ENCODE measurements at regions not wholly inside any gene's neighbourhood (a gene's known extent, or its start where the extent isn't known, plus 50 kb on each side); places are given as distances from the start of the nearest gene placed in this dataset.

DNA sequence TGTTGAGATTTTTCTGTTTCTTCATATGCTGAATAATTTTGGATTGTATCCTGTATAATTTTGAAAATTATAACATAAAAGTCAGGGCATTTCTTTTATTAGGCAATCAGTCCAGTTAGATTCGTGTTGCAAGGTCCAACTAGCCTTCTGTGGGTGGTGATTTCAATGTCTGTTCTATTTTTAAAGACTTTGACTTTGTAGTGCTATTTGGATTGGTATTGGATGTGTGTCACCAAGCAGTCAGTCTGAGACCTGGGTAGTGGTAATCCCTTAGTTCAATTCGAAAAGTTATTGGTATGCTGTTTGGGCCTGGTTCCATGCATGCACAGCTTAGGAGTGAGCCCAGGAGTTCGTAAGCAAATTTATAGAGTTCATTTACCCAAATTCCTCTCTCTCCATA is 82.2 kb downstream of the EPDR1 start:
- no peak for DNase-seq

DNA sequence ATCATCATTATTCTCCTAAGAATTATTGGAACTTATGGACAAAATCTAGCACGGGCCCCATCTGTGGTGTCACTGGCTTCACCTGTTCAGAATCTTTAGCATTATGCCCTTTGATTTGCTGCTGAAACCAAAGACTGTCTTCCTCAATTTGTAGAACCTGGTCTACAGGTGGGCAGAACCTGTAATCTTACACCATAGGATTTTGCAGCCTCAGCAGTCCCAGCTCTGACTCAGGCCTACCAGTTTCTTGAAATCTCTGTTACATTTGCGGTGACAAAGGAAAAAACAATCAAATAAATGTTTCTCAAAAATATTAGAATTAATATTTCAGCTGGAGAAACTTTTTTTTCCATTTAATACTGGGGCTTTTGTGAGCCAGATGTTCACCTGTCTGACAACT is 86.1 kb downstream of the EPDR1 start:
- DNase-seq = no peak

DNA sequence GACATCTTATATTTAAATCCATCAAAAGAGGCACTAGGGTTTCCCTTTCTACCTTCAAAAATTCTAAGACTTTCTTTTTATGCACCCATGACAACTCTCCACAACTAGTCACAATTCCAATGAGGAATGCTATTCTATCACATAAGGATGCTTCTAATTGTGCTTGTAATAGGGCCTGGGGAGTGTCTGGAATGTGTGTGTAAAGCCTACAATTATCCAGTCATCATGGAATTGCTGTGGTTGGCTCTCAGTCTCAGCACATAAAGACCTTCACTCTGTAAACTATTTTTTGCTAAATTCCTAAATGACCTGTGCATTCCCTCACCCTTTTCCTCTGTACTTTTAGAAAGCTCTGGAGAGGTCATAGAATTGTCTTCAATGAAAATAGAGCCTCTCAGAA is 86.7 kb downstream of the EPDR1 start:
- no peak for DNase-seq

- no peak for DNase-seq
Observed at GRCh38 chr7:38013246-38013645, 92.8 kb downstream of the EPDR1 start.

DNA sequence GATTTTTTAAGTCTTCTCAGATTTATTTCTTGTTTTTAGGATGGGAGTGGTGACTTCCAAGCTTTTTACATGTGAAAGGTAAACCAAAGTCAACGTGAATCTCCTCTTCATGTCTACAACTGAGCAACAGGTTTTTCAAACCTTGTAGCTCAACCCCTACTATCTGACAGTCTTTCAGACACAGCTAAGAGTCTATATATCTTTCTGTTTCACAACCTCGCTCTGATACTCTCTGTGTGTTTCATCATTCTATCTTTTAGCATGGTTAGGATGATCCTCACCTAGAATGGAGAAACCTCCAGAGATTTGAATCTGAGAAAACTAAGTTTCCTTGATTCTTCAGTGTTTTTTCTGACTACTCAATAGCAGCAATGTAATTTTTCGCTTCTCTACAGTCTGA is 96.1 kb downstream of the EPDR1 start:
- no peak for DNase-seq

- DNase-seq = no peak
Observed at GRCh38 chr7:38017320-38017719, 96.9 kb downstream of the EPDR1 start.

DNA sequence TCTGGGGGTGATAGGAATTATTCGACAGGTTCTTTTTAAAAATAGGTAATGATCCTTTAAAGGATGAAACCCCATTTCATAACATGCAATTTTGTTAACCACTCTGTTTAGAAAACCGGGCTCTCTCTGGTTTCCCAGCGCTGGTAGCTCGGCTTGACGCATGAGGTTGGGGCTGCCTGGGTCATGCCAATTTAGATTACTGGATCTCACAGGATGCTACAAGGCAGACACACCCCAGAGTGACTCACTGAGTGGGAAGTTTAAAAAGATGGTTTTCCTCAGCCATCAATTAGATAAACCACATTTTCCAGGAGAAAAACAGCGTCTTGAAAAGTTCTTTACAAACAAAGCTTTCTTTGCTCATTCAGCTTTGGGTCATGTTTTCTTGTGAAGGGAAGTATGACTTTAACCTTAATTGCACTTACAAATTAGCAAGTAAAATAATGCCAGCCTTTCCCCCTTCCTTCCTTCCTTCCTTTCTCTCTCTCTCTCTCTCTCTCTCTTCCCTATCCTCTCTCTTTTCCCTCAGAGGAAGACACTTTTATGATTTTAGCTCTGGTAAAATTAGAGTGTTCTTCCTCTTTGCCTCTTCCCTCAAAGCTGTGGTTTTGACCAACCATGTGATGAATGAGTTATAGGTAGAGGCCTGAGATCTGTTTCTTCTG is 99.8 kb downstream of the EPDR1 start:
- no peak for DNase-seq

- no peak for DNase-seq
Observed at GRCh38 chr7:38021892-38022291, 101.5 kb downstream of the EPDR1 start.

GRCh38 chr7:38025815-38026214 is 105.4 kb downstream of the EPDR1 start:
- no peak for DNase-seq

DNA sequence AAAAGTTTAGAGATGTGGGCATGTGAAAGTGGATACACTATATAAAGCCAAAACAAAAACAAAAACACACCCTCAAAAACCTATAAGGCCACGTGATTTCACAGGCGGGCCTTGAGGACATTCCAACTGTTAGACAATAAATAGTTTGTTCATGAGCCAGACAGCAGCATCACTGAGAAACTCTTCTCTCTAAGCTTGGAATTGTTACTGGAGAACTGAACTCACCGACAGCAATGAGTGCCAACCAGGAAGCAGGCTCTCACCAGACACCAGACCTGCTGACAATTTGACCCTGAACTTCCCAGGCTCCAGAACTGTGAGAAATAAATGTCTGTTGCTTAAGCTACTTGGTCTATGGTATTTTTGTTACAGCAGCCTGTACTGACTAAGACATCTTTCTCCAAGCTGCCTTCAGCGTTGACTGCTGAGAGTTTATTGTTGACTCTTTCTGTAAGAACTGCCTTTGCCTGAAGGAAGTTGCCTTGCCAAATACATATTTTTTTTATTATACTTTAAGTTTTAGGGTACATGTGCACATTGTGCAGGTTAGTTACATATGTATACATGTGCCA is 107.5 kb downstream of the EPDR1 start:
- no peak for DNase-seq

DNA sequence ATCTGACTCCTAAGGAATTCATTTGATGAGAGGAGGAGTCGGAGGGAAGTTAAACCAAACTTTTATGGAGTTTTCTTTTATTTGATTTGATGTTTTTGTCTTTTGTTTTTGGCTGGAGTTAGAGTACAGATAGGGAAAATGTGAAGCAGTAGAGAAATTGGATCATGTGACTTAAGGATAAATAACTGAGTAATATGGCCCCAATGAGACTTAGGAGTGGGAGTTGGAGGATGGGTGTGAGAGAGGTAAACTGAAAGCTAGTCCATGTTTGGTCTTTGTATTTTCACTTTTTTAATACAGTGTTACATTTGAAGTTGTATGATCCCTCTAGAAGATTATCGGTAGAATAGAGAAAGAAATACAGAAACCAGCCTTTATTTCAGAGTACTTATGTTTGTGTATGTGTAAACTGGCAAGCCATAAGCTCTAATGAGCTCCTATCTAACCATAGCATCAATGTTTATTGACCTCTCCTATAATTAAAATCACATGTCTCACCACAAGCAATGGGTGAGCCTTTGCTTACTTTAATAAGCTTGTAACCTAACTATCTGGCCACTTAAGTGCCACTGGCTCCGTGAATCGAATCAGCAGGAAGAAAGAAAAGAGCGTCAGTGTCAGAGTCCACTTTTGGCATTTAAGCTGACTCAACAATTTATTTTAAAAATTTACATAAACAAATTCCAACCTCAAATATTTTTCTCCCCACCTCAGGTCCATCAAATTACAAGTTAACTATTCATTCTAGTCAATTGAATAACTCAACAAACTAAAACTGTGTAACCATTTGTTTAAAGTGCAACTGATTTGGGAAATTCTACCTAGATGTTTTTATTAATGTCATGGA is 113.8 kb downstream of the EPDR1 start:
- no peak for DNase-seq

DNA sequence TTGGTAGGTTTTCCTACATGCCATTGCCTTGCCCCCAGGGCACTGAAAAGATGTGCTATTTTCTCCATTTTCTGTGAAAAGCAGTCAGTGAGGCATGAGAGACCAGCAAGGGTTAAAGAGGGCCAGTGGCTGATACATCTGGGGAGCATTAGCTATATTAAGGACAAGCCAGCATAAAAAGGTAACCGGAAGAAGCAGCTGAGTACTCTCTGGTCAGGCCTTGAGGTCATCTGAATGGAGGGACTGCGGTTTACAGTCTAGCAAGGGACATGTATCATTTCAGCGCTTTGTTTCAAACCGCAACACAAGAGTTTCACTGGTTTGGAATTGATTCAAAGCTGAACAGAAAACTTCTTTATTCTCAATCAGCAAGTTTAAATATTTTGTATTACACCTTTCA is 120.4 kb downstream of the EPDR1 start:
- DNase-seq = no peak

DNA sequence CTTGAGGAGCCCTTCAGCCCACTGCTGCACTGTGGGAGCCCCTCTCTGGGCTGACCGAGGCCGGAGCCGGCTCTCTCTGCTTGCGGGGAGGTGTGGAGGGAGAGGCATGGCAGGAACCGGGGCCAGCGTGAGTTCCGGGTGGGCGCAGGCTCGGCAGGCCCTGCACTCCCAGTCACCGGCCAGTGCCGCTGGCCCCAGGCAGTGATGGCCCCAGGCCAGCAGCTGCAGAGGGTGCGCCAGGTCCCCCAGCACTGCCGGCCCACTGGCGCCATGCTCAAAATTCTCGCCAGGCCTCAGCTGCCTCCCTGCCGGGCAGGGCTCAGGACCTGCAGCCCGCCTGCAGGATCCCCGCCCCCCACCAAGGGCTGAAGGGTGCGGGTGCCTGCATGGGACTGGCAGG is 128.4 kb upstream of the STARD3NL start:
- DNase-seq = no peak

DNA sequence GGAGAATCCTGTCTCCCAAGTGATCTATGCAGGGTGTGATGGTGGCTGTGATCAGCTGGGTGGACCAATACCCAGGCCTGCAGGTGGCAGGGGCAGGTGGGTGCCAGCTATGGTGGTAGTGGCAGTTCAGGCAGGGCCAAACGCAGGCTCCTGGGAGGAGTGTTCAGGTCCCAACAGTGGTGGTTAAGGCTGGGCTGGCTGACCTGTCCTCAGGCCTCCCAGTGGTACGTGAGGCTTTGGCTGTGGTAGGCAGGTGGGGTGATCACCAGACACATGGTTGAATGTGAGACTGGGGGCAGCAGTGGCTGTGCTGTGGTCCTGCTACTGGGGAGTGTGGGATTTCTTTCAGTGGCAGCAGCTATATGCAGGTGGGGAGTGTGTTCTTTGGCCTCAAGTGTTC is 126.7 kb upstream of the STARD3NL start:
- no peak for DNase-seq

DNA sequence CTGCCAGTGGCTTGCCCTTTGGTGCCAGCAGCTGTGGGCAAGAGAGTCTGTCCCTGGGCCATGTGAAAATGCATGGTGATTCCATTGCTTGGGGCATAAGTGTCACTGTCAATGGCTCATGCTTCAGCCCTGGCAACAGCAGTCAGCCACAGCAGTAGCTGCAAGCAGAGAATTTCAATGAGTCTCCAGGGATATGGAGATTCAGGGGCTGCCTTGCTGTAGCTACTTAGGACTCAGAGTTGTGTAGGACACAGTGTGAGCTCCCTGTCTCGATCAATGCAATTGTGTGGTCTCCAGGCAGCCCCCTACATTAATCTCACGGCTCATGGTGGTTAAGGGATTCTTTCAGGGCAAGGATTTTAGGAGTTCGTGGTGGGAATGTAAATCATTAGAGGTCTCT is 126.3 kb upstream of the STARD3NL start:
- DNase-seq = no peak

GRCh38 chr7:38052786-38053185 is 125.3 kb upstream of the STARD3NL start:
- no peak for DNase-seq

- no peak for DNase-seq
Observed at GRCh38 chr7:38054199-38054598, 123.8 kb upstream of the STARD3NL start.

DNA sequence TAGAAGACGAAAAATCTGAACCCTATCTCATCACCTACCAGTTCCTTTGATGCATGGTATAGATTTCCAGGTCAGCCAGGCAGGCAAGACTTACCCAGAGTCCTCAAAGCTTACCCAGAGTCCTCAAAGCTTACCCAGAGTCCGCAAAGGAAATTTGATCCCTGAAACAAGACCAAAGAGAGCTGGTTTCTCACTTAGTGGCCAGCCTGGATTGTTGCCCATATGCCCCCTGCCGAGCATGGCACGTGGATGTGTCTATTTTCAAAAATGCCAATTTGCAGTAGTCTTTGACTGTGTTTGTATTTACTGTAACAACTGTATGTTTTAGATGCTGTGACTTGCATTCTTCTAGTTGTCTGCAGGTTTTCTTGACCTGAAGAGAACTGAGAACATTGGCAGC is 120.2 kb upstream of the STARD3NL start:
- DNase-seq = no peak

GRCh38 chr7:38060116-38060515 is 117.9 kb upstream of the STARD3NL start:
- DNase-seq = no peak

GRCh38 chr7:38060637-38061036 is 117.4 kb upstream of the STARD3NL start:
- DNase-seq = no peak

DNA sequence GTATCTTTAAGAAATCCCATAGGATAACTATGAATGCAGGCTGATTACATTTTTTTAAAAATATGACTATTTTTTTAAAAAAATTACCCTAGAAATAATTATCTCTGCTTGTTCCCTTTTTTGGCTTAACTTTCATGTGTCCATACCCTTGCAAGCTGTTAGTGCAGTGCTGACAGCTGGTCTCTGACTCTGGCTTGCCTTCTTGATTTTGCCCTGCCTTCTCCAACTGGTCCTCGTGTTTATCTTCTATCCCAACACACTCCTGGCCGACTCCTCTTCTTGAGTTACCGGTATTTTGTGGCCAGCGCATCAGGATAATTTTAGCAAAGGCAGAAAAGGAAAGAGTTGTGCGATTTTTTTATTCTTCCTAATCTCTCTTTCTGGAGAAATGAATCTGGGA is 111.7 kb upstream of the STARD3NL start:
- DNase-seq = no peak

- no peak for DNase-seq
Observed at GRCh38 chr7:38068461-38068860, 109.6 kb upstream of the STARD3NL start.

DNA sequence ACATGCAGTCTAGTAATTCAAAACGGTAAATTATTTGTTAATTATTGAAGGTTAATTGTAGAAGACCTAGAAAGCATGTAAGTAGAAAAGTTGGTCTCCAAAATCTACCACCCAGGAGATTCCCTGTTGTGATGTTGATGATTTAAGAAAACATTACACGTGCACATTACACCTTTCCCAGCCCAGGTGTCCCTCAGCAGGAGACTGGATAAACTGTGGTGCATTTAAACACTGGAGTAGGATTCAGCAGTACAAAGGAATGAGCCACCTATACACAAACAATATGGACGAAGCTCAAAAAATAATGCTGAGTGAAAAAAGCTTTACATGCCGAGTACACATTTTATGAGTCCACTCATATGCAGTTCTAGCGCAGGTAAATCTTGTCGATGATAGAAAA is 109.0 kb upstream of the STARD3NL start:
- no peak for DNase-seq

GRCh38 chr7:38070718-38071117 is 107.3 kb upstream of the STARD3NL start:
- no peak for DNase-seq

Measured in CD4-positive, alpha-beta T cell treated with Interleukin-17A for 1 hour (primary cell).